Esophagus squamous epithelium (tissue), 4 donors: ENCODE measurements at regions not wholly inside any gene's neighbourhood (a gene's known extent, or its start where the extent isn't known, plus 50 kb on each side); places are given as distances from the start of the nearest gene placed in this dataset.

Experiments used
- CTCF ChIP-seq, 6 experiments: fragments of 450-650 bp in 4 of 6; fragments of 200-600 bp in 2 of 6; sonication (generic) in 2 of 6; IDR thresholded peaks; one replicate each; pipeline ENCODE4 v1.5.1; 2016 to 2019; ENCODE audit warnings: antibody characterized with exemption in 6 of 6, mild to moderate bottlenecking in 4 of 6, moderate library complexity in 4 of 6
- POLR2A ChIP-seq, 4 donors: fragments of 450-650 bp; IDR thresholded peaks; one replicate each; pipeline ENCODE4 v1.6.1; 2017; ENCODE audit warnings: antibody characterized with exemption in 4 of 4, mild to moderate bottlenecking in 4 of 4, moderate library complexity in 3 of 4

- TF ChIP-seq CTCF (IDR thresholded peaks at IDR 0.05) (no peak), POLR2A (IDR thresholded peaks at IDR 0.05) (no peak)
Observed at GRCh38 chr20:60228255-60228654, 270.0 kb downstream of the CDH26 start.
